ENCODE measurements at regions not wholly inside any gene's neighbourhood (a gene's known extent, or its start where the extent isn't known, plus 50 kb on each side); places are given as distances from the start of the nearest gene placed in this dataset.

- no peak for DNase-seq (ENCODE audit: insufficient read length)
- TF ChIP-seq POLR2AphosphoS5 (IDR thresholded peaks at IDR 0.05; ENCODE audit: low read depth, low read length) (no peak), POLR2A (IDR thresholded peaks at IDR 0.05; ENCODE audit: low read depth, low read length) (no peak), TAF1 (IDR thresholded peaks at IDR 0.05; ENCODE audit: borderline replicate concordance, low read depth, low read length) (no peak)
- no peak for FAIRE-seq
Observed at GRCh38 chr16:6949240-6949639, 383.4 kb upstream of the RBFOX1 start.

DNA sequence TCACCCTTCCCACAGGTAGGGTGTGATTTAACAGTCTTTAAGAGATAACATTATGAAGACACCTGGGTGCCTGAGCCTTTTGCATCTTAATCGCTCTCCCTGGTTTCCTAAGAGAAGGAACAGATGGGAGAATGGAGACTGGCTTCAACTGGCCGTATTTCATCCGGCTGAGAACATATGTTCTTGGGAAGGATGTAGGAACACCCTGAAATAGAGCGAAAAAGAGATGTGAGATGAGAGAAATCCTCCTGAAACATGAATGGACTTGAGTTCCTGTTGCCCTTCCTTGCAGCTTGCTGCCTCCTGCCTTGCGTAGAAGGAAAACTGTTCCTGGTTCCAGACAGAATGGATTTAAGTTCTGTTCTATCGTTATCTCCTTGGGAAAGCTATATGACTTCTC, 385.4 kb upstream of the RBFOX1 start:
- DNase-seq (ENCODE audit: insufficient read length) = no peak
- no peak for FAIRE-seq
- TF ChIP-seq POLR2A (IDR thresholded peaks at IDR 0.05; ENCODE audit: low read depth, low read length) (no peak), TAF1 (IDR thresholded peaks at IDR 0.05; ENCODE audit: borderline replicate concordance, low read depth, low read length) (no peak), POLR2AphosphoS5 (IDR thresholded peaks at IDR 0.05; ENCODE audit: low read depth, low read length) (no peak)

GRCh38 chr16:6946802-6947201, 385.8 kb upstream of the RBFOX1 start:
- DNase-seq (ENCODE audit: insufficient read length) = no peak
- FAIRE-seq = no peak
- TF ChIP-seq POLR2AphosphoS5 (IDR thresholded peaks at IDR 0.05; ENCODE audit: low read depth, low read length) (no peak), TAF1 (IDR thresholded peaks at IDR 0.05; ENCODE audit: borderline replicate concordance, low read depth, low read length) (no peak), POLR2A (IDR thresholded peaks at IDR 0.05; ENCODE audit: low read depth, low read length) (no peak)

DNA sequence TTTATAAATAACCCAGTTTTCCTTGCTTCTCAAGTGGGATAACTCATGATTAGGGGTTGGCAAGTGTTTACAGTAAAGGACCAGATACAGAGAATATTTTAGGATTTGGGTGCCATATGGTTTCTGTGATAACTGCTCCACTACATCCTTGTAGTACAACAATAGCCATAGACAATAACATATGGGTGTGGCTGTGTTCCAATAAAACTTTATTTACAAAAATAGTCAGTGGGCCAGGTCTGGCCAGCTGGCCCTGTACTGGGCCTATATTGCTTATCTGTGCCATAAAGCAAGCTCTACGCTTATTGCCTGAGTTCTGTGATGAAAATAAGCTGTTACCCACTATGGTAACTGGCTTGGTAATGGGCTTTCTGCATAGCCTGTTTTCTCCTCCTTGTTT, 386.5 kb upstream of the RBFOX1 start:
- FAIRE-seq = no peak

GRCh38 chr16:6940968-6941367, 391.7 kb upstream of the RBFOX1 start:
- DNase-seq (ENCODE audit: insufficient read length) (no peak), FAIRE-seq (no peak)
- TF ChIP-seq POLR2A (IDR thresholded peaks at IDR 0.05; ENCODE audit: low read depth, low read length) (no peak), POLR2AphosphoS5 (IDR thresholded peaks at IDR 0.05; ENCODE audit: low read depth, low read length) (no peak)

More for the DNA sequence above, 386.5 kb upstream of the RBFOX1 start:
- no peak for DNase-seq (ENCODE audit: insufficient read length)
- no peak for TF ChIP-seq POLR2AphosphoS5 (IDR thresholded peaks at IDR 0.05; ENCODE audit: low read depth, low read length)
- TF ChIP-seq POLR2A (IDR thresholded peaks at IDR 0.05; ENCODE audit: low read depth, low read length) = no peak
- TF ChIP-seq TAF1 (IDR thresholded peaks at IDR 0.05; ENCODE audit: borderline replicate concordance, low read depth, low read length) = no peak

DNA sequence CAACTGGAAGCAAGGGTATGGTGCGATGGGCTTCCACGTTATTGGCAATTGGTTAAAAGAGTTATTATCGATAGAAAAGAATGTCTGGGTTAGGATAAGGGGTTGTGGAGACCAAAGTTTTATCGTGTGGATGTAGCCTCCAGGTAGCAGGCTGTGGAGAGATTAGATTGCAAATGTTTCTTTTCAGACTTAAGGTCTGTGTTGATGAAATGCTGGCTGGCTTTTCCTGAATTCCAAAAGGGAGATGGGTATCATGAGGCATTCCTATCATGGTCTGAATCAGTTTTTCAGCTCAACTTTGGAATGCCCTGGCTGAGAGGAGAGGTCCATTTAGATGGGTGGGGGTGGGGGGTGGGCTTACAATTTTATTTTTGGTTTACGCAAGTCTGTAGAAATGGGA, 395.0 kb upstream of the RBFOX1 start:
- TF ChIP-seq TAF1 (IDR thresholded peaks at IDR 0.05; ENCODE audit: borderline replicate concordance, low read depth, low read length) (no peak), POLR2AphosphoS5 (IDR thresholded peaks at IDR 0.05; ENCODE audit: low read depth, low read length) (no peak), POLR2A (IDR thresholded peaks at IDR 0.05; ENCODE audit: low read depth, low read length) (no peak)
- FAIRE-seq (no peak), DNase-seq (ENCODE audit: insufficient read length) (no peak)

- TF ChIP-seq POLR2A (IDR thresholded peaks at IDR 0.05; ENCODE audit: low read depth, low read length) = no peak
- no peak for TF ChIP-seq POLR2AphosphoS5 (IDR thresholded peaks at IDR 0.05; ENCODE audit: low read depth, low read length)
- no peak for TF ChIP-seq TAF1 (IDR thresholded peaks at IDR 0.05; ENCODE audit: borderline replicate concordance, low read depth, low read length)
- FAIRE-seq (no peak), DNase-seq (ENCODE audit: insufficient read length) (no peak)
Observed at GRCh38 chr16:6932871-6933385, 399.7 kb upstream of the RBFOX1 start.

- FAIRE-seq (no peak), DNase-seq (ENCODE audit: insufficient read length) (no peak)
- TF ChIP-seq POLR2A (IDR thresholded peaks at IDR 0.05; ENCODE audit: low read depth, low read length) (no peak), POLR2AphosphoS5 (IDR thresholded peaks at IDR 0.05; ENCODE audit: low read depth, low read length) (no peak), TAF1 (IDR thresholded peaks at IDR 0.05; ENCODE audit: borderline replicate concordance, low read depth, low read length) (no peak)
Observed at GRCh38 chr16:6929868-6930267, 402.8 kb upstream of the RBFOX1 start.

- TF ChIP-seq TAF1 (IDR thresholded peaks at IDR 0.05; ENCODE audit: borderline replicate concordance, low read depth, low read length) = no peak
- no peak for TF ChIP-seq POLR2A (IDR thresholded peaks at IDR 0.05; ENCODE audit: low read depth, low read length)
- no peak for TF ChIP-seq POLR2AphosphoS5 (IDR thresholded peaks at IDR 0.05; ENCODE audit: low read depth, low read length)
- no peak for FAIRE-seq
Observed at GRCh38 chr16:6926762-6927161, 405.9 kb upstream of the RBFOX1 start.

DNA sequence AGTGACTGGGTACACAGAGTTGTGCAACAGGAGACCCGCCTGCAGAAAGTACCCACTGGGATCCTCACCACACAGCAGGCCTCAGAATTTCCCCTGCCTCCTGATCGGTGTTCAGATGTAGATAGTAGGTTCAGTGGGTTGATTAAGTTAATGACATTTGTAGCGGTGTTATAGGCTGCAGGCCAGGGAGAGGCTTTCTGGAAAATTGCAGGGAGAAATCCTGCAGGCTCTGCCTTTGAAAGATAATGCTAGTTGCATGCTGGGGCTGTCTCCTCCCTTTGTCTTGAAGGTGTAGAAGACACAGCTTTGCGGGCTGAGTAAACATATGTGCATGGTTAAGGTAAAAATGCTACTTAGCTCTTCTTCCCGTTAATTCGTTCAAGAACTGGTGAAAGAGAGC, 406.3 kb upstream of the RBFOX1 start:
- TF ChIP-seq POLR2AphosphoS5 (IDR thresholded peaks at IDR 0.05; ENCODE audit: low read depth, low read length) (no peak), TAF1 (IDR thresholded peaks at IDR 0.05; ENCODE audit: borderline replicate concordance, low read depth, low read length) (no peak), POLR2A (IDR thresholded peaks at IDR 0.05; ENCODE audit: low read depth, low read length) (no peak)
- FAIRE-seq (no peak), DNase-seq (ENCODE audit: insufficient read length) (no peak)

More at GRCh38 chr16:6926762-6927161, 405.9 kb upstream of the RBFOX1 start:
- no peak for DNase-seq (ENCODE audit: insufficient read length)

- DNase-seq (ENCODE audit: insufficient read length) (no peak), FAIRE-seq (no peak)
- TF ChIP-seq TAF1 (IDR thresholded peaks at IDR 0.05; ENCODE audit: borderline replicate concordance, low read depth, low read length) (no peak), POLR2AphosphoS5 (IDR thresholded peaks at IDR 0.05; ENCODE audit: low read depth, low read length) (no peak), POLR2A (IDR thresholded peaks at IDR 0.05; ENCODE audit: low read depth, low read length) (no peak)
Observed at GRCh38 chr16:6918646-6919045, 414.0 kb upstream of the RBFOX1 start.

DNA sequence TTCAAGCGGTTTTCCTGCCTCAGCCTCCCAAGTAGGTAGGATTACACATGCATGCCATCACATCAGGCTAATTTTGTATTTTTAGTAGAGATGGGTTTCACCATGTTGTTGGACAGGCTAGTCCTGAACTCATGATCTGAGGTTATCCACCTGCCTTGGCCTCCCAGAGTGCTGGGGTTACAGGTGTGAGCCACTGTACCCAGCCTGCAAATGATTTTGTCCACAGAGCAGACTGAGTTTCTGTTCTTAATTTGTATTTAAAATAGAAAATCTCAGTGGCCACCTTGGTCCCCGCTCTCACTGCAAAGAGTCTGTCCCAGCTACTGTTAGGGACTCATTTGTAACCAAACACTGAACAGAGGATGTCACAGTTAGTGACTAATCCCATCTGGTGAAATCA, 415.7 kb upstream of the RBFOX1 start:
- DNase-seq (ENCODE audit: insufficient read length) (no peak), FAIRE-seq (no peak)
- no peak for TF ChIP-seq POLR2A (IDR thresholded peaks at IDR 0.05; ENCODE audit: low read depth, low read length)
- no peak for TF ChIP-seq POLR2AphosphoS5 (IDR thresholded peaks at IDR 0.05; ENCODE audit: low read depth, low read length)
- TF ChIP-seq TAF1 (IDR thresholded peaks at IDR 0.05; ENCODE audit: borderline replicate concordance, low read depth, low read length) = no peak

- no peak for DNase-seq (ENCODE audit: insufficient read length)
- no peak for FAIRE-seq
- TF ChIP-seq TAF1 (IDR thresholded peaks at IDR 0.05; ENCODE audit: borderline replicate concordance, low read depth, low read length) (no peak), POLR2A (IDR thresholded peaks at IDR 0.05; ENCODE audit: low read depth, low read length) (no peak), POLR2AphosphoS5 (IDR thresholded peaks at IDR 0.05; ENCODE audit: low read depth, low read length) (no peak)
Observed at GRCh38 chr16:6913566-6913965, 419.1 kb upstream of the RBFOX1 start.

All from GM12892 (cell line).